DMS153 treated with DMSO at 0.1 percent for 48 hours (cell line): ENCODE measurements at regions not wholly inside any gene's neighbourhood (a gene's known extent, or its start where the extent isn't known, plus 50 kb on each side); places are given as distances from the start of the nearest gene placed in this dataset.

ENCODE experiments used
- DNase-seq: peaks from one replicate; lab custom pipeline; 2025; ENCODE audit not compliant: unreplicated experiment; lab: John Stamatoyannopoulos, UW

GRCh38 chr2:12964904-12965539 lies 248.3 kb downstream of the TRIB2 start:
- no peak for DNase-seq

- no peak for DNase-seq
Observed at GRCh38 chr2:12965540-12966269, 249.0 kb downstream of the TRIB2 start.

- DNase-seq = no peak
Observed at GRCh38 chr2:12967804-12968203, 251.1 kb downstream of the TRIB2 start.

- no peak for DNase-seq
Observed at GRCh38 chr2:12968399-12968798, 251.7 kb downstream of the TRIB2 start.

- no peak for DNase-seq
Observed at GRCh38 chr2:12970861-12971260, 254.1 kb downstream of the TRIB2 start.

- DNase-seq = no peak
Observed at GRCh38 chr2:12971581-12972365, 255.0 kb downstream of the TRIB2 start.

GRCh38 chr2:12978066-12978835 lies 261.5 kb downstream of the TRIB2 start:
- DNase-seq = no peak

GRCh38 chr2:12979066-12979465 lies 262.3 kb downstream of the TRIB2 start:
- no peak for DNase-seq

- DNase-seq = no peak
Observed at GRCh38 chr2:12980817-12981216, 264.1 kb downstream of the TRIB2 start.

- no peak for DNase-seq
Observed at GRCh38 chr2:12982149-12982584, 265.4 kb downstream of the TRIB2 start.

GRCh38 chr2:12987246-12987645 lies 270.5 kb downstream of the TRIB2 start:
- no peak for DNase-seq

GRCh38 chr2:12988279-12988678 lies 271.5 kb downstream of the TRIB2 start:
- DNase-seq = no peak

GRCh38 chr2:12990523-12990922 lies 273.8 kb downstream of the TRIB2 start:
- no peak for DNase-seq

- DNase-seq = no peak
Observed at GRCh38 chr2:12998685-12999084, 281.9 kb downstream of the TRIB2 start.

GRCh38 chr2:13000664-13001363 lies 284.1 kb downstream of the TRIB2 start:
- no peak for DNase-seq

GRCh38 chr2:13001408-13001807 lies 284.7 kb downstream of the TRIB2 start:
- no peak for DNase-seq

- DNase-seq = no peak
Observed at GRCh38 chr2:13002536-13003331, 286.0 kb downstream of the TRIB2 start.

GRCh38 chr2:13003500-13003899 lies 286.8 kb downstream of the TRIB2 start:
- DNase-seq = no peak

GRCh38 chr2:13005048-13005447 lies 288.3 kb downstream of the TRIB2 start:
- no peak for DNase-seq
